HCT116 (cell line): ENCODE measurements at regions not wholly inside any gene's neighbourhood (a gene's known extent, or its start where the extent isn't known, plus 50 kb on each side); places are given as distances from the start of the nearest gene placed in this dataset.

Experiments
- ATAC-seq: fragments of 200-7000 bp; cut with Tn5 transposase; 2 replicates; pipeline ENCODE4 v1.9.1; 2020; ENCODE audit warnings: mild to moderate bottlenecking, moderate library complexity
- BruUV-seq: library from RNA; stranded (reverse); fragments of 400-500 nt; replicated peaks from 2 replicates; lab custom pipeline; 2021; lab: Mats Ljungman, UMichigan
- CTCF ChIA-PET: fragments of 300-600 bp; sonication (Branson Sonifier 250); formaldehyde crosslinking; loops from one replicate; lab custom pipeline; 2021; ENCODE audit warnings: antibody characterized with exemption; lab: Charles Lee
- POLR2A ChIA-PET: fragments of 300-600, 350-600 bp; sonication (Branson Sonifier 250); formaldehyde crosslinking; loops from one replicate; lab custom pipeline; 2021; ENCODE audit warnings: antibody characterized with exemption; lab: Charles Lee
- RAD21 ChIA-PET, 2 experiments: fragments of 300-600 bp; sonication (Branson Sonifier 250); formaldehyde crosslinking; loops; one replicate each; lab custom pipeline; 2023; ENCODE audit warnings: low total read pairs in 2 of 2; ENCODE audit not compliant: uncharacterized antibody in 2 of 2, unreplicated experiment in 2 of 2, low non-redundant PET in 1 of 2; lab: Charles Lee
- DNase-seq: peaks from one replicate; pipeline ENCODE4 v3.0.0-alpha.2; 2010; ENCODE audit warnings: low read depth, low spot score
- H2AFZ ChIP-seq: fragments of 200-600 bp; shearing (Covaris generic), sonication (generic); 2 replicates; pipeline ENCODE4 v1.6.1; 2017; ENCODE audit warnings: low read depth, mixed run types, mixed read lengths, antibody characterized with exemption, low read length; ENCODE audit not compliant: poor library complexity, severe bottlenecking
- H3K27ac ChIP-seq: 2 replicates; pipeline ENCODE4 v1.5.1; 2012; ENCODE audit warnings: low read depth, low read length
- H3K27me3 ChIP-seq: fragments of 200-600 bp; sonication (generic); 2 replicates; pipeline ENCODE4 v1.6.1; 2016; ENCODE audit warnings: mixed run types, low read length, mixed read lengths; ENCODE audit not compliant: insufficient read depth
- H3K36me3 ChIP-seq, 2 experiments: fragments of 200-500 bp in 1 of 2; fragments of 200-600 bp in 1 of 2; sonication (Bioruptor generic) in 1 of 2; sonication (generic) in 1 of 2; 2 replicates each; pipeline versions ENCODE4 v1.5.1 to v1.6.1; 2014 to 2016; ENCODE audit warnings: low read length in 2 of 2, inconsistent platforms in 1 of 2, mixed read lengths in 1 of 2, mixed run types in 1 of 2; ENCODE audit not compliant: insufficient read depth in 2 of 2, control insufficient read depth in 1 of 2
- H3K4me1 ChIP-seq, 2 experiments: fragments of 200-600 bp in 1 of 2; sonication (generic) in 1 of 2; 2 replicates each; pipeline versions ENCODE4 v1.5.1 to v1.6.1; 2012 to 2017; ENCODE audit warnings: low read length in 2 of 2, inconsistent platforms in 1 of 2, mild to moderate bottlenecking in 1 of 2, mixed read lengths in 1 of 2, mixed run types in 1 of 2, moderate library complexity in 1 of 2; ENCODE audit not compliant: insufficient read depth in 2 of 2, control insufficient read depth in 1 of 2
- H3K4me2 ChIP-seq: fragments of 200-600 bp; sonication (generic); 2 replicates; pipeline ENCODE4 v1.6.1; 2017; ENCODE audit warnings: mixed run types, low read length, mixed read lengths
- H3K4me3 ChIP-seq, 2 experiments: fragments of 200-600 bp in 1 of 2; sonication (generic) in 1 of 2; replicated peaks in 1 of 2; 2 replicates each; pipeline ENCODE4 v1.5.1; 2011 to 2016; ENCODE audit warnings: low read length in 2 of 2, control low read depth in 1 of 2, low read depth in 1 of 2, mild to moderate bottlenecking in 1 of 2, mixed read lengths in 1 of 2, mixed run types in 1 of 2
- H3K79me2 ChIP-seq: fragments of 200-600 bp; sonication (generic); 2 replicates; pipeline ENCODE4 v1.6.1; 2017; ENCODE audit warnings: mild to moderate bottlenecking, mixed run types, low read length, moderate library complexity, mixed read lengths; ENCODE audit not compliant: insufficient read depth
- H3K9ac ChIP-seq: fragments of 200-600 bp; sonication (generic); 2 replicates; pipeline ENCODE4 v1.6.1; 2016; ENCODE audit warnings: low read length, mixed read lengths
- H3K9me2 ChIP-seq: fragments of 200-600 bp; sonication (generic), shearing (Covaris generic); 2 replicates; pipeline ENCODE4 v1.6.1; 2017; ENCODE audit warnings: mixed run types, mild to moderate bottlenecking, moderate library complexity; ENCODE audit not compliant: insufficient read depth
- H3K9me3 ChIP-seq, 2 experiments: fragments of 200-500 bp in 1 of 2; fragments of 200-600 bp in 1 of 2; sonication (Bioruptor generic) in 1 of 2; sonication (generic) in 1 of 2; 2 replicates each; pipeline ENCODE4 v1.6.1; 2014 to 2017; ENCODE audit warnings: low read length in 2 of 2, mixed read lengths in 2 of 2, inconsistent platforms in 1 of 2, low read depth in 1 of 2, mild to moderate bottlenecking in 1 of 2, mixed run types in 1 of 2, moderate library complexity in 1 of 2; ENCODE audit not compliant: control insufficient read depth in 1 of 2, insufficient read depth in 1 of 2
- H4K20me1 ChIP-seq: fragments of 200-600 bp; sonication (generic), shearing (Covaris generic); 2 replicates; pipeline ENCODE4 v1.6.1; 2017; ENCODE audit warnings: mixed run types, mild to moderate bottlenecking, moderate library complexity; ENCODE audit not compliant: insufficient read depth
- CTCF ChIP-seq, 3 experiments: fragments of 200-600 bp in 1 of 3; sonication (generic) in 1 of 3; IDR thresholded peaks in 2 of 3; conservative IDR thresholded peaks in 1 of 3; 2 replicates each; pipeline ENCODE4 v1.5.1; 2012 to 2017; ENCODE audit warnings: low read depth in 2 of 3, low read length in 2 of 3, antibody characterized with exemption in 1 of 3, borderline replicate concordance in 1 of 3, control low read depth in 1 of 3, mild to moderate bottlenecking in 1 of 3, mixed read lengths in 1 of 3, mixed run types in 1 of 3, moderate library complexity in 1 of 3; ENCODE audit not compliant: insufficient read depth in 1 of 3
- EGR1 ChIP-seq: IDR thresholded peaks from 2 replicates; pipeline ENCODE4 v1.6.1; 2012; ENCODE audit warnings: low read depth
- ELF1 ChIP-seq: IDR thresholded peaks from 2 replicates; pipeline ENCODE4 v1.6.1; 2012; ENCODE audit warnings: low read depth, borderline replicate concordance
- EZH2 ChIP-seq: fragments of 200-600 bp; sonication (generic); IDR thresholded peaks from 2 replicates; pipeline ENCODE4 v1.6.1; 2017; ENCODE audit warnings: antibody characterized with exemption, mixed run types
- FOSL1 ChIP-seq: IDR thresholded peaks from 2 replicates; pipeline ENCODE4 v1.6.1; 2012; ENCODE audit warnings: low read depth
- POLR2A ChIP-seq: IDR thresholded peaks from 2 replicates; pipeline ENCODE4 v1.7.0; 2011; ENCODE audit warnings: borderline replicate concordance; ENCODE audit not compliant: insufficient read depth, insufficient read length; ENCODE audit errors: extremely low read depth
- POLR2AphosphoS5 ChIP-seq: IDR thresholded peaks from 2 replicates; pipeline ENCODE4 v1.6.1; 2011; ENCODE audit warnings: mild to moderate bottlenecking, low read depth, low read length, moderate library complexity
- RAD21 ChIP-seq: IDR thresholded peaks from 2 replicates; pipeline ENCODE4 v1.6.1; 2012; ENCODE audit warnings: low read depth, mild to moderate bottlenecking
- SRF ChIP-seq: IDR thresholded peaks from 2 replicates; pipeline ENCODE4 v1.6.1; 2012; ENCODE audit warnings: low read depth
- YY1 ChIP-seq: IDR thresholded peaks from 2 replicates; pipeline ENCODE4 v1.6.1; 2011; ENCODE audit warnings: low read length, low read depth, moderate library complexity, mild to moderate bottlenecking; ENCODE audit not compliant: insufficient replicate concordance; ENCODE audit errors: extremely low read depth
- ZFX ChIP-seq: fragments of 450-650 bp; IDR thresholded peaks from 2 replicates; pipeline ENCODE4 v1.6.1; 2017
- ZNF274 ChIP-seq: fragments of 200-500 bp; sonication (Bioruptor generic); IDR thresholded peaks from 2 replicates; pipeline ENCODE4 v1.6.1; 2014; ENCODE audit warnings: mild to moderate bottlenecking, low read depth, low read length, inconsistent platforms
- intact Hi-C: fragments of 100-400 bp; cut with micrococcal nuclease; formaldehyde crosslinking; loops from 2 replicates; pipeline ENCODE4 v1.10.0; 2022

GRCh38 chr5:159864885-159865691, 51.2 kb upstream of the ADRA1B start:
- Histone ChIP-seq H3K27me3 (no peaks in the 10 kb centered on the region), H2AFZ (no peak overlapping the region), H3K4me2 (no peak overlapping the region), H3K79me2 (no peaks in the 10 kb centered on the region), H3K4me1 (no peaks in the 10 kb centered on the region), H3K9me3 (no peaks in the 10 kb centered on the region), H3K27ac (no peak overlapping the region), H3K9me2 (no peaks in the 10 kb centered on the region), H3K36me3 (no peaks in the 10 kb centered on the region), H3K9ac (no peak overlapping the region), H3K4me3 (no peak overlapping the region), H4K20me1 (no peaks in the 10 kb centered on the region)
- ATAC-seq (no peak), DNase-seq (no peak)
- POLR2A ChIA-PET = no interaction called here
- intact Hi-C loops = no loop called here
- BruUV-seq = no TSS peak
- CTCF ChIA-PET = no interaction called here
- no peak for TF ChIP-seq FOSL1
- RAD21 ChIA-PET = no interaction called here

- BruUV-seq = no TSS peak
- Histone ChIP-seq H3K27me3 (no peaks in the 10 kb centered on the region), H2AFZ (no peak overlapping the region), H3K9me2 (no peaks in the 10 kb centered on the region), H3K4me3 (no peak overlapping the region), H3K36me3 (no peaks in the 10 kb centered on the region), H3K9me3 (no peaks in the 10 kb centered on the region), H3K4me2 (no peak overlapping the region), H3K27ac (no peak overlapping the region), H4K20me1 (no peaks in the 10 kb centered on the region), H3K9ac (no peak overlapping the region), H3K79me2 (no peaks in the 10 kb centered on the region), H3K4me1 (no peaks in the 10 kb centered on the region)
- RAD21 ChIA-PET = interaction anchor here in 1 of 2 experiments (0.7 kb wide), 1 partner anchor 13 kb away, joined by 4 read pairs; no protein-coding TSS in a partner anchor
- ATAC-seq (no peak), DNase-seq (no peak)
- POLR2A ChIA-PET = no interaction called here
- CTCF ChIA-PET = no interaction called here
- TF ChIP-seq ZNF274 (no peak), SRF (no peak), EGR1 (no peak), FOSL1 (no peak), YY1 (no peak), POLR2AphosphoS5 (no peak), ZFX (no peak), EZH2 (no peak), CTCF (IDR thresholded peaks at IDR 0.05 in 2 of 3, conservative IDR thresholded peaks at IDR 0.05 in 1 of 3; ENCODE audit: borderline replicate concordance in 1 of 3, insufficient read depth in 1 of 3, low read depth in 2 of 3, low read length in 2 of 3) (no peak), RAD21 (no peak), ELF1 (no peak), POLR2A (no peak)
- intact Hi-C loops = no loop called here
Measured at GRCh38 chr5:159866093-159866492, 50.2 kb upstream of the ADRA1B start.
